Rectal smooth muscle tissue (tissue), 1 donor: ENCODE measurements at regions not wholly inside any gene's neighbourhood (a gene's known extent, or its start where the extent isn't known, plus 50 kb on each side); places are given as distances from the start of the nearest gene placed in this dataset.

ENCODE experiments used
- H3K27ac ChIP-seq: one replicate; pipeline ENCODE4 v1.7.0; 2013; ENCODE audit warnings: low read depth, low read length, inconsistent platforms
- H3K27me3 ChIP-seq: one replicate; pipeline ENCODE4 v1.7.0; 2013; ENCODE audit warnings: low read length; ENCODE audit not compliant: control insufficient read depth, insufficient read depth
- H3K36me3 ChIP-seq: one replicate; pipeline ENCODE4 v1.7.0; 2013; ENCODE audit warnings: low read length; ENCODE audit not compliant: control insufficient read depth, insufficient read depth
- H3K4me1 ChIP-seq: one replicate; pipeline ENCODE4 v1.7.0; 2013; ENCODE audit warnings: low read length; ENCODE audit not compliant: control insufficient read depth, insufficient read depth
- H3K4me3 ChIP-seq: one replicate; pipeline ENCODE4 v1.7.0; 2013; ENCODE audit warnings: low read length
- H3K9ac ChIP-seq: one replicate; pipeline ENCODE4 v1.7.0; 2013; ENCODE audit warnings: low read length

DNA sequence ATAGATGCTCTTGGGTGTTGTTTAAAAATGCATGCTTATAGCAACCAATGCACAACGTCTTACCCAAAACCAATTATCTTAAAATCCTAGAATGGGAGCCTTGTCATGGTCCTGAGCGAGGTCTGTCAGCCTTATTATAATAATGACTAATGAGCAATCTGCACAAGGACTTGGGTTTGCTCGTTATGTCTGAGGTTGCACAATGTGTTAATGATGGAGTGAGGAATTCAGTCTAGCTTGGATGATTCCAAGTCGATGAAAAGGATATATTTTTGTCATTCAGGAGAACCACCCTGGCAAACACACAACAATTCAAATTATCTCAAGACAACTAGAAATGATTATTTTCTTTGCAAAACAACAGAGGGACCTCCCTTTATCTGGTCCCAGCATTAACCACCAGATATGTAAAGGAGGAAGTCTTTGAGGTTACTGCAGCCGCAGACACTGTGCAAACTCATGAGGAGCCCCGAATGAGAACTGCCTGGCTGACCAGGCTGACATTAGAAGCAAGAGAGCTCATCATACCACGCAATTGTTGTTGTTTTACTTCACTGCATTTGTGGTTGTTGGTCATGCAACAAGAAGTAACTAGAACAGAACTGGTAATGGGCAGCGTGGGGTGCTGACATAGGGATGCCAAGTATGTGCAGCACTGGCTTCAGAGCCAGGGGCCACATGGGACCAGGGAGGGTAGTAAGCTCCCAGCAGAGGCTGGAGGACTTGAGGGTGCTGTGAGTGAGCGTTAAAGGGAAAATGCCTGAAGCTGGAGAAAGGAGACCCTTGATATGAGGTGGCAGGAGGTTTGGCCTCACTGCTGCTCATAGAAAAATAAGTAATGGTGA lies 488.3 kb downstream of the CDH26 start:
- H3K27me3 ChIP-seq, result no peaks in the 10 kb centered on the region
- no peaks in the 10 kb centered on the region for H3K36me3 ChIP-seq
- H3K4me3 ChIP-seq, result no peak overlapping the region
- no peak overlapping the region for H3K27ac ChIP-seq
- H3K9ac ChIP-seq, result no peak overlapping the region
- H3K4me1 ChIP-seq, result no peaks in the 10 kb centered on the region

DNA sequence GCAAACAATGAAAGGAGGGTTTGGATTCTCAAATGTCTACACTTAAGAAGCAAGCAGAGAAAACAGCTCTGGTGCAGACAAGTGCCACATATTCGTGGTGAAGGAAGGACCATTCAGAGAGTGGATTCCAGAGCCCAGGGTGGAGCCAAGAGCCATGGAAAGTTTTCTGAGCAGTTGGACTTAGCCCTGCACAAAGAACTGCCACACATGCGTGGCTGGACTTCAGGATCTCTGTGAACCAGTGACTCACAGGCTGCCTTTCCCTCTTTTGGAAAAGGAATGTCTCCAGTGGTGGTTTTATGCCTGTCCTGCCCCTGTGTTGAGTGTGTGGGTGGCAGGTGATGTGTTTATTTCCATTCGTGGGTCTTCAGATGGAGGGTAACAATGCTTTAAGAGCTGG lies 489.5 kb downstream of the CDH26 start:
- no peak overlapping the region for H3K27ac ChIP-seq
- H3K27me3 ChIP-seq, result no peaks in the 10 kb centered on the region
- H3K36me3 ChIP-seq, result no peaks in the 10 kb centered on the region

DNA sequence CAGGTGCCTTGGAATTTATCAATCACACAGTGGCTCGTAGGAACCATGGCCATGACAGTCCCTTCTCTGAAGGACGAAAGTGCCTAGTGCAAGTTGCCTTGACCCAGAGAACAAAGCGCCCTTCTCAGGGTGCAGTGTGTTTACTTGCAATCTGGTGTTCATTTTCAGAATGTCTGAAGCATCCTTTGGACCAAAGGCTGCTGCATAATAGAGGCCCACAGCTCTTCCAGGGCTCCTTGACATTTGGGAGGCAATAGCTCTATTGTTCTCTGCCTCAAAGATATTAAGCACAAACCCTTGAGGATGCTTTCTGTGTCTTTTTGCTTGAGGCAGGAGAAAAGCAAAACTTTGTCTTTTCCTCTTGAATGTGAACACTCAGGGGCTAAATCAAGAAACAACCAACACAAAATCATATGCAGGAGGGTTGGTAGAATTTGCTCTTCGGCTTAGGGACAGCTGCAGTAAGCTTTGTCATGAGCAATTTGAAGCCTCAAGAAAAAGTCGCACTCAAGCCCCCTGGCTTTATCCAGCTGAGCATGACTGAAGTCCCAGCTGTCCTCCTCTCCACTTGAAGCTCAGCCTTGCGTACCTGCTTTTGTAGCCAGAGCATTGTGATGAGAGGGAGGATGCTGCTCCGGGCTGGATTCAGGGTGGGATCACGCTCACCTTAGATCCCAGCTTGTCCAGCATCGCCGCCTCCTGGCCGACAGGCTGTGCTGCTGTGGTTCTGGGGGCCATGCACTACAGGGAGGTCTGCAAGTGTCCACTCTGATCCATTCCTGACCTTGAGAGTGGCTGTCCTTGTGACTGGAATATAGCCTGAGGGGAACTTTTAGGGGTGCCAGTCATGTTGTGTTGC lies 495.4 kb downstream of the CDH26 start:
- Histone ChIP-seq H3K4me1 (no peaks in the 10 kb centered on the region), H3K27me3 (no peaks in the 10 kb centered on the region), H3K9ac (no peak overlapping the region), H3K36me3 (no peaks in the 10 kb centered on the region), H3K27ac (no peak overlapping the region), H3K4me3 (no peak overlapping the region)

More for the DNA sequence above, 489.5 kb downstream of the CDH26 start:
- no peak overlapping the region for H3K4me3 ChIP-seq
- H3K4me1 ChIP-seq, result no peaks in the 10 kb centered on the region
- H3K9ac ChIP-seq, result no peak overlapping the region

DNA sequence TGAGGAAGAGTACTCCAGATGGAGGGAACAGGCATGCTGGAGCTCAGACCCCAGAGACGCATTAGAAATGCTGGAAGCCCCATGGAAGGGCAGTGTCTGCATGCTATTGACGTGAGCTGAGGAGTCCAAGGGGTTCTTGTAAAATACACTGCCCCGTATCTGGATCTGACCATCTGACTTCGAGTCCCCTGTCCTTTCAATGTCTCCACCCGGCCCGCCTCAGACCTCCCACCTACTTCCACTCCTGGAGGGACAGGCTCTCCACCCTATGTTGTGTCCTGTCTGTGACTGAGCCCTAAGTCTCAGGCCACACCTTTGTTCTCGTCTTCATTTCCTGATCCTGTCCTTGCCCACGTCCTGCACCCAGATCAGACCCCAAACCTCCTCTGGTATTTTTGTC lies 496.3 kb downstream of the CDH26 start:
- Histone ChIP-seq H3K27me3 (no peaks in the 10 kb centered on the region), H3K4me3 (no peak overlapping the region), H3K9ac (no peak overlapping the region), H3K36me3 (no peaks in the 10 kb centered on the region), H3K4me1 (no peaks in the 10 kb centered on the region), H3K27ac (no peak overlapping the region)

DNA sequence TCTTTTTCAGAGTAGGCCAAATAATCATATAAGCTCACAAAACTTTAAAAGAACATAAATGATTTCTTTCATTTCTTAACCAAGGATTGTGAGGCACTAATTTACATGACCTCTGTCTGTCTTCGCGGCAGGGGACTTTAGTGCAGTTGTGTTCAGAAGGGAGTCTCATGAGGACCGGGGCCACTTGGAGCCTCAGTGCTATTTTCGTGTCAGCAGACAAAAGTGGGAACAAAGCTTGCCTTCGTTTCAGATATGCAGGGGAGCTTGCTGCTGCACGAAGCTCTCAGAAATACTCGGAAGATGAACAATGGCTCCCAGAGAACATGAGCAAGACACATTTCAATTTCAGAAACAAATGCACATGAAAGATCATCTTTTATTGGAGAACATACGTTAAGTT lies 497.0 kb downstream of the CDH26 start:
- no peak overlapping the region for H3K9ac ChIP-seq
- no peaks in the 10 kb centered on the region for H3K36me3 ChIP-seq
- H3K4me3 ChIP-seq, result no peak overlapping the region
- H3K27me3 ChIP-seq, result no peaks in the 10 kb centered on the region
- H3K4me1 ChIP-seq, result no peaks in the 10 kb centered on the region
- no peak overlapping the region for H3K27ac ChIP-seq

DNA sequence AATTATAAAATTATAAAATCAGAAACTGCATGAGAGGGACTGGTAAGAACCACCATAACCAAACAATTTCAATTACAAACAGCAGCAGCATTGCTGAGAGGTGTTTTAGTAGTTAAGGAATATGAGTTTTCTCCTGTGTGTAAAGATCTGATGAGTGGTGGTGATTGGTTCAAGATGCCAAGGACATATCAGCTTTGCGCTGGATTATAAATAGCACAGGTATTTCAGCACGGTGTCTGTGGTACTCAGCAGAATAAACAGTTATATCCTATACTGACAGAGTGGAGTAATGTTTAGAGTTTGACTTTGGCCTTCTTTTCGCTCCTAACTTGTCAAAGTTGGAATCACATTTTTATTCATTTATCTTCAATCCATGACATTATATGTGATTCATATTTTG lies 501.0 kb downstream of the CDH26 start:
- Histone ChIP-seq H3K4me1 (no peaks in the 10 kb centered on the region), H3K9ac (no peak overlapping the region), H3K27me3 (no peaks in the 10 kb centered on the region), H3K27ac (no peak overlapping the region), H3K36me3 (no peaks in the 10 kb centered on the region), H3K4me3 (no peak overlapping the region)

DNA sequence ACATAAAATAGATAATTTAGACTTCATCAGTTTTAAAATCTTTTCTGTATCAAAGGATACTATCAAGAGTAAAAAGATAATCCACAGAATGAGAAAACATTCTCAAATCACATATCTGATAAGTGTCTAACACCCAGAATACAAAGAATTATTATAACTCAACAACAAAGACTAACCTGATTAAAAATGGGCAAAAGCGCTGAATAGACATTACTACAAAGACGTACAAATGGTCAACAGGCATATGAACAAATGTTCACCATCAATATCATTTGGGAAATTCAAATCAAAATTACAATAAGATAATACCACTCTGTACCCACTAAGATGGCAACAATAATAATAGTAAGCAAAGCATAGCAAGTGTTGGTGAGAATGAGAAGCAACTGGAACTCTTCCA lies 503.8 kb downstream of the CDH26 start:
- Histone ChIP-seq H3K4me3 (no peak overlapping the region), H3K9ac (no peak overlapping the region), H3K36me3 (no peaks in the 10 kb centered on the region), H3K27me3 (no peaks in the 10 kb centered on the region), H3K27ac (no peak overlapping the region), H3K4me1 (no peaks in the 10 kb centered on the region)

DNA sequence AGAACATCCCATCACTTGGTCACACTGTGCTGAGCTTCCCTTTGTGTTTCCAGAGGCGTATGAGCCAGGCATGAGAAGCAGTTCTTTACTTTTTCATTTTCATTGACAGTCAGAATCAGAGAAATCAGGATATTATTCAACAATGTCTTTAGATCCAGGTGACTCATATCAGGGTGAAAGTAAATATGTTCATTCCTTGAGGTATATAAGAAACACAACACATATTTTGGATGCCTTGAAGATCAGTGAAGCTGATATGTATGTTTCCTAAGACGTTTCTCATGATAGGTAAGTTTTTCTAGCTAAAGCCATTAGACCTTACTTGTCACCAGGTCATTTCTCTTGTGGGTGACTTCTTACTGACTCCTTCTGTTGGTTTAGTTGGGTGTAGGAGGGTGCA lies 505.6 kb downstream of the CDH26 start:
- H3K36me3 ChIP-seq, result no peaks in the 10 kb centered on the region
- H3K4me1 ChIP-seq, result no peaks in the 10 kb centered on the region
- no peak overlapping the region for H3K9ac ChIP-seq
- no peak overlapping the region for H3K4me3 ChIP-seq
- H3K27me3 ChIP-seq, result no peaks in the 10 kb centered on the region
- H3K27ac ChIP-seq, result no peak overlapping the region

DNA sequence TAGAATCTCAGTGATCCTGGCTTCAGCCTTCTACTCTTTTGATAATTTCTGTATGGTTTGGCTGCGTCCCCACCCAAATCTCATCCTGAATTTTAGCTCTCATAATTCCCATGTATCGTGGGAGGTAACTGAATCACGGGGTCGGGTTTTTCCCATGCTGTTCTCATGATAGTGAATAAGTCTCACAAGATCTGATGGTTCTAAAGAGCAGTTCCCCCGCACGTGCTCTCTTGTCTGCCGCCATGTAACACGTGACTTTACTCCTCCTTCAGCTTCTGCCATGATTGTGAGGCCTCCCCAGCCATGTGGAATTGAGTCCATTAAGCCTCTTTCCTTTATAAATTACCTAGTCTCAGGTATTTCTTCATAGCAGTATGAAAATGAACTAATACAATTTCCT lies 507.2 kb downstream of the CDH26 start:
- Histone ChIP-seq H3K27ac (no peak overlapping the region), H3K4me1 (no peaks in the 10 kb centered on the region), H3K27me3 (no peaks in the 10 kb centered on the region)

DNA sequence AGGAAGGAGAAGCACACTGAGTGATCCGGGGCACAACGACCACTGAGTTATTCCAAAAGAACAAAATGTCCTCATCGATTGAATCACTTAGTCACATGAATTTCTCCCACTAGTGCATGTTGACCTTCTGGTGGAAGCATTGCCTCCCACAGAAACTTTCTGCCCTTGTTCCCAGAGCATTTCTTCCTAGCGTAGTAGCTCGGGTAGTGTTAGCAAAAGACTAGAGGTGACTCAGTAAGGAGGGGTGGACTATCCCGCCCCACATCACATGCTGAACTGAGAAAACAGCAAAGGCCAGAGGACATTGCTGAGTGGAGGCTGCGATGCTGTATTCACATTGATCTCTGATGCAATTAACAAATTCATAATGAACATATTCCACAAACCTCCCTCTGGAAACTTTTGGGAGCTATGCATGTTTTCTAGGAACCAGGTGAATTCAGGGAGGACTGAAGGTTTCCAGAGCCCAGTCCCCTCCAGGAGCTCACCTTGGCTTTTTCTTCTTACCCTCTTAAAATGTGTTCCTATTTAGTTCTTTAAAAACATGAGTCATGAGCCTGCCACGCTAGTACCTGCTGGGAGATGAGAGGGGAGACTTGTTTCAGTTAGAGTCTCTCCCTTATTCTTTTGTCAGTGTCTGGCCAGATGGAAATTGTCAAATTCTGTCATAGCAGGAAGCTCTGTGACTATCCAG lies 507.9 kb downstream of the CDH26 start:
- H3K4me3 ChIP-seq, result no peak overlapping the region
- H3K36me3 ChIP-seq, result no peaks in the 10 kb centered on the region
- H3K4me1 ChIP-seq, result no peaks in the 10 kb centered on the region
- no peak overlapping the region for H3K9ac ChIP-seq
- H3K27ac ChIP-seq, result no peak overlapping the region
- H3K27me3 ChIP-seq, result no peaks in the 10 kb centered on the region

More for the DNA sequence above, 507.2 kb downstream of the CDH26 start:
- Histone ChIP-seq H3K4me3 (no peak overlapping the region), H3K9ac (no peak overlapping the region), H3K36me3 (no peaks in the 10 kb centered on the region)

DNA sequence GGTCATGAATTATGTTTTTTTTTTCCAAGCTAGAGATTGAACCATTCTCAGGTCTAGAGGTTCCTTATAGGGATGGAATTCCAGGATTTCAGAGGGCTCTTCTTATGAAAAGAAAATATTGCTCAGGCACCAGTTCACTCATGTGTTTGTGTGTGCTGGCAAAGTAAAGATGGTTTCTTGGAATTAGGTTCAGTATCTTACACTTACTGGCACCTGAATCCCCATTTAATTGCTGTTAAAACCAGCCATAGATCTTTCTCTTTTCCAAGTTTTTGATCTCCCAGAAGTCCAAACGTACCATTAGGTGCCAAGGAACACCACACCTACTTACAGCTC lies 508.4 kb downstream of the CDH26 start:
- Histone ChIP-seq H3K27me3 (no peaks in the 10 kb centered on the region), H3K4me1 (no peaks in the 10 kb centered on the region), H3K4me3 (no peak overlapping the region), H3K9ac (no peak overlapping the region), H3K27ac (no peak overlapping the region), H3K36me3 (no peaks in the 10 kb centered on the region)

DNA sequence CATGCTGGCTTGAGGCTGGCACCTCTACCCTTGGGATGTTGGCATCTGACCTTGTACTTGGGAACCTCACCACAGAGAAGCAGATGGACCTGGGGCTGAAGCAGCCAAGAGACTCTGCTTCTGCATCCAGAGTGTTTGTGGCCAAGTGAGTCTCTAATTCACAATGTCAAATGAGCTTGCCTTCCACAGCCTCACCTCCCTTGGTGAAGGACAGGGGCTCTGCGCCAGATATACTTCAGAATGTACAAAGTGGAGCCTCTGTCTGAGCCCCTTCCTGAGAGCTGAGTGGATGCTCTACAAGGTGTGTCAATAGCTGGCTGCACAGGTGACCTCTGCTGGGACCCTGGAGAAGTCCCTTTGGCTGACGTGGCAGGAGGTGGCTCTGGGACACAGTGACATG lies 508.9 kb downstream of the CDH26 start:
- H3K4me1 ChIP-seq, result no peaks in the 10 kb centered on the region
- no peaks in the 10 kb centered on the region for H3K36me3 ChIP-seq
- no peak overlapping the region for H3K9ac ChIP-seq
- no peaks in the 10 kb centered on the region for H3K27me3 ChIP-seq
- H3K27ac ChIP-seq, result no peak overlapping the region
- no peak overlapping the region for H3K4me3 ChIP-seq
